HFF-Myc (cell line): ENCODE measurements at regions not wholly inside any gene's neighbourhood (a gene's known extent, or its start where the extent isn't known, plus 50 kb on each side); places are given as distances from the start of the nearest gene placed in this dataset.

ENCODE experiments used
- DNase-seq: peaks from one replicate; pipeline ENCODE4 v3.0.0-alpha.2; 2011; ENCODE audit warnings: low read depth; ENCODE audit errors: extremely low read depth
- H3K4me3 ChIP-seq: replicated peaks from 2 replicates; pipeline ENCODE4 v1.5.1; 2011; ENCODE audit warnings: low read depth, mild to moderate bottlenecking, control low read depth, low read length
- CTCF ChIP-seq: IDR thresholded peaks from 2 replicates; pipeline ENCODE4 v1.5.1; 2012; ENCODE audit warnings: mild to moderate bottlenecking, low read depth, low read length, control low read depth; ENCODE audit errors: missing control alignments

GRCh38 chr18:73059280-73059679 is 191.5 kb upstream of the NETO1 start:
- H3K4me3 ChIP-seq, result no peak overlapping the region
- no peak for TF ChIP-seq CTCF
- no peak for DNase-seq

- H3K4me3 ChIP-seq, result no peak overlapping the region
- TF ChIP-seq CTCF, result no peak
- no peak for DNase-seq
Measured at GRCh38 chr18:73047688-73048087, 179.9 kb upstream of the NETO1 start.

GRCh38 chr18:73045037-73045436 is 177.2 kb upstream of the NETO1 start:
- H3K4me3 ChIP-seq, result no peak overlapping the region
- TF ChIP-seq CTCF, result no peak
- DNase-seq, result no peak

- H3K4me3 ChIP-seq, result no peak overlapping the region
- no peak for DNase-seq
- TF ChIP-seq CTCF, result no peak
Measured at GRCh38 chr18:73043611-73044010, 175.8 kb upstream of the NETO1 start.

- no peak for TF ChIP-seq CTCF
- no peak for DNase-seq
Measured at GRCh38 chr18:73043211-73043610, 175.4 kb upstream of the NETO1 start.

GRCh38 chr18:73040247-73040646 is 172.5 kb upstream of the NETO1 start:
- DNase-seq, result no peak
- no peak for TF ChIP-seq CTCF
- H3K4me3 ChIP-seq, result no peak overlapping the region

More at GRCh38 chr18:73043211-73043610, 175.4 kb upstream of the NETO1 start:
- H3K4me3 ChIP-seq, result no peak overlapping the region

GRCh38 chr18:73038336-73038735 is 170.5 kb upstream of the NETO1 start:
- H3K4me3 ChIP-seq, result no peak overlapping the region
- TF ChIP-seq CTCF, result no peak
- DNase-seq, result no peak
